Rectal smooth muscle tissue (tissue), 1 donor: ENCODE measurements at regions not wholly inside any gene's neighbourhood (a gene's known extent, or its start where the extent isn't known, plus 50 kb on each side); places are given as distances from the start of the nearest gene placed in this dataset.
"Not testable (repeated sequence)": the region's sequence is repeated elsewhere in the genome, so short reads cannot be mapped to it uniquely, and the experiment has no call there.

ENCODE experiments used
- H3K27ac ChIP-seq: one replicate; pipeline ENCODE4 v1.7.0; 2013; ENCODE audit warnings: low read depth, low read length, inconsistent platforms
- H3K27me3 ChIP-seq: one replicate; pipeline ENCODE4 v1.7.0; 2013; ENCODE audit warnings: low read length; ENCODE audit not compliant: control insufficient read depth, insufficient read depth
- H3K36me3 ChIP-seq: one replicate; pipeline ENCODE4 v1.7.0; 2013; ENCODE audit warnings: low read length; ENCODE audit not compliant: control insufficient read depth, insufficient read depth
- H3K4me1 ChIP-seq: one replicate; pipeline ENCODE4 v1.7.0; 2013; ENCODE audit warnings: low read length; ENCODE audit not compliant: control insufficient read depth, insufficient read depth
- H3K4me3 ChIP-seq: one replicate; pipeline ENCODE4 v1.7.0; 2013; ENCODE audit warnings: low read length
- H3K9ac ChIP-seq: one replicate; pipeline ENCODE4 v1.7.0; 2013; ENCODE audit warnings: low read length

GRCh38 chr3:18208091-18208490 is 217.0 kb downstream of the SATB1 start:
- H3K9ac ChIP-seq: no peak overlapping the region
- H3K4me3 ChIP-seq: no peak overlapping the region
- no peak overlapping the region for H3K27ac ChIP-seq
- H3K27me3 ChIP-seq: no peaks in the 10 kb centered on the region
- H3K4me1 ChIP-seq: no peaks in the 10 kb centered on the region
- H3K36me3 ChIP-seq: no peaks in the 10 kb centered on the region

- no peak overlapping the region for H3K4me3 ChIP-seq
- H3K4me1 ChIP-seq: no peaks in the 10 kb centered on the region
- H3K36me3 ChIP-seq: no peaks in the 10 kb centered on the region
- H3K27ac ChIP-seq: no peak overlapping the region
- no peaks in the 10 kb centered on the region for H3K27me3 ChIP-seq
- no peak overlapping the region for H3K9ac ChIP-seq
Measured at GRCh38 chr3:18207226-18207625, 217.9 kb downstream of the SATB1 start.

GRCh38 chr3:18205701-18206100 is 219.4 kb downstream of the SATB1 start:
- not testable (repeated sequence) for H3K27ac ChIP-seq, H3K27me3 ChIP-seq, H3K36me3 ChIP-seq, H3K9ac ChIP-seq, H3K4me3 ChIP-seq, H3K4me1 ChIP-seq

- no peaks in the 10 kb centered on the region for H3K36me3 ChIP-seq
- no peak overlapping the region for H3K4me3 ChIP-seq
- H3K4me1 ChIP-seq: no peaks in the 10 kb centered on the region
- H3K27me3 ChIP-seq: no peaks in the 10 kb centered on the region
- H3K27ac ChIP-seq: no peak overlapping the region
- no peak overlapping the region for H3K9ac ChIP-seq
Measured at GRCh38 chr3:18201315-18201714, 223.8 kb downstream of the SATB1 start.

- H3K4me1 ChIP-seq: no peaks in the 10 kb centered on the region
- H3K27me3 ChIP-seq: no peaks in the 10 kb centered on the region
- H3K27ac ChIP-seq: no peak overlapping the region
- no peaks in the 10 kb centered on the region for H3K36me3 ChIP-seq
- H3K9ac ChIP-seq: no peak overlapping the region
- H3K4me3 ChIP-seq: no peak overlapping the region
Measured at GRCh38 chr3:18199757-18200156, 225.4 kb downstream of the SATB1 start.

GRCh38 chr3:18195836-18196235 is 229.3 kb downstream of the SATB1 start:
- Histone ChIP-seq H3K36me3 (no peaks in the 10 kb centered on the region), H3K4me1 (no peaks in the 10 kb centered on the region), H3K27ac (no peak overlapping the region), H3K4me3 (no peak overlapping the region), H3K27me3 (no peaks in the 10 kb centered on the region), H3K9ac (no peak overlapping the region)

- Histone ChIP-seq H3K4me3 (no peak overlapping the region), H3K27me3 (no peaks in the 10 kb centered on the region), H3K9ac (no peak overlapping the region), H3K36me3 (no peaks in the 10 kb centered on the region), H3K27ac (no peak overlapping the region), H3K4me1 (no peaks in the 10 kb centered on the region)
Measured at GRCh38 chr3:18194431-18194830, 230.7 kb downstream of the SATB1 start.

GRCh38 chr3:18190646-18191045 is 234.5 kb downstream of the SATB1 start:
- H3K27ac ChIP-seq: no peak overlapping the region
- no peaks in the 10 kb centered on the region for H3K36me3 ChIP-seq
- H3K9ac ChIP-seq: no peak overlapping the region

GRCh38 chr3:18189282-18190050 is 235.7 kb downstream of the SATB1 start:
- Histone ChIP-seq H3K4me1 (no peaks in the 10 kb centered on the region), H3K27me3 (no peaks in the 10 kb centered on the region), H3K27ac (no peak overlapping the region), H3K9ac (no peak overlapping the region), H3K36me3 (no peaks in the 10 kb centered on the region), H3K4me3 (no peak overlapping the region)

More at GRCh38 chr3:18190646-18191045, 234.5 kb downstream of the SATB1 start:
- Histone ChIP-seq H3K27me3 (no peaks in the 10 kb centered on the region), H3K4me3 (no peak overlapping the region), H3K4me1 (no peaks in the 10 kb centered on the region)

- no peak overlapping the region for H3K9ac ChIP-seq
Measured at GRCh38 chr3:18188491-18188890, 236.6 kb downstream of the SATB1 start.

GRCh38 chr3:18185624-18186023 is 239.5 kb downstream of the SATB1 start:
- Histone ChIP-seq H3K36me3 (no peaks in the 10 kb centered on the region), H3K27ac (no peak overlapping the region), H3K4me3 (no peak overlapping the region), H3K9ac (no peak overlapping the region), H3K27me3 (no peaks in the 10 kb centered on the region), H3K4me1 (no peaks in the 10 kb centered on the region)

More at GRCh38 chr3:18188491-18188890, 236.6 kb downstream of the SATB1 start:
- no peaks in the 10 kb centered on the region for H3K36me3 ChIP-seq
- H3K4me1 ChIP-seq: no peaks in the 10 kb centered on the region
- H3K27me3 ChIP-seq: no peaks in the 10 kb centered on the region
- no peak overlapping the region for H3K27ac ChIP-seq
- no peak overlapping the region for H3K4me3 ChIP-seq

- H3K27ac ChIP-seq, H3K27me3 ChIP-seq, H3K36me3 ChIP-seq, H3K9ac ChIP-seq, H3K4me1 ChIP-seq, H3K4me3 ChIP-seq: not testable (repeated sequence)
Measured at GRCh38 chr3:18182923-18183322, 242.2 kb downstream of the SATB1 start.

GRCh38 chr3:18179521-18179920 is 245.6 kb downstream of the SATB1 start:
- H3K27ac ChIP-seq: no peak overlapping the region
- H3K36me3 ChIP-seq: no peaks in the 10 kb centered on the region
- H3K9ac ChIP-seq: no peak overlapping the region
- no peaks in the 10 kb centered on the region for H3K27me3 ChIP-seq
- H3K4me3 ChIP-seq: no peak overlapping the region
- no peaks in the 10 kb centered on the region for H3K4me1 ChIP-seq
